A673 (cell line): ENCODE measurements at regions not wholly inside any gene's neighbourhood (a gene's known extent, or its start where the extent isn't known, plus 50 kb on each side); places are given as distances from the start of the nearest gene placed in this dataset.

Experiments
- EZH2 ChIP-seq: fragments of 200-600 bp; sonication (generic); IDR thresholded peaks from 2 replicates; pipeline ENCODE4 v1.6.1; 2017; ENCODE audit warnings: borderline replicate concordance, low read depth, mild to moderate bottlenecking, mixed read lengths, antibody characterized with exemption, low read length; ENCODE audit not compliant: poor library complexity, severe bottlenecking
- TF ChIP-seq, protein P1 (sequence below): fragments of 300-800, 200-600 bp; sonication (generic); conservative IDR thresholded peaks from 2 replicates; pipeline ENCODE4 v1.5.1; 2017; ENCODE audit warnings: low read depth, mild to moderate bottlenecking, antibody characterized with exemption, low read length, moderate library complexity, mixed read lengths

DNA sequence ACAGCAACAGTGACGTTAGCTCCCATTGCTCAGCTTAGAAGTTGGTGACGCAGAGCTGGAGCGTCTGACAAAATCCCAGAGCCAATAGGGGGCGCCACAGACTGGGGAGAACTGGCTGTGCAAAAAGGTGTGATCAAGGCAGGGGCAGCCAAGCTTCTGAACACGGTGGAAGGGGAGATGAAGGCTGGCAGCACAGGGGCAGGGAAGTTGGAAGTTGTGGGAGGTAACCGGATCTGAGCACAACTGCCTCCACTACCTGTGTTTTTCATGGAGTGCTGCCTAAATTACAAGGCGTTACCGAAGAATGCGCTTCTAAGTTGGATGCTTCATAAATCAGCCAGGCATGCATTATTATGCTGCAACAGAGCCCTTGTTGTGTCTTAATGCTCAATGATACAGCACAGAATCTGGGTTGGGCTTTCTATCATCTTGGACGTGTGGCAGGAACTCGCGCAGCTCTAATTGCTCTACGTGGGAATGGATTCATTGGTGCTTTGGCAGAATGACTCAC is 370.0 kb downstream of the SLC4A3 start:
- TF ChIP-seq, protein P1, sequence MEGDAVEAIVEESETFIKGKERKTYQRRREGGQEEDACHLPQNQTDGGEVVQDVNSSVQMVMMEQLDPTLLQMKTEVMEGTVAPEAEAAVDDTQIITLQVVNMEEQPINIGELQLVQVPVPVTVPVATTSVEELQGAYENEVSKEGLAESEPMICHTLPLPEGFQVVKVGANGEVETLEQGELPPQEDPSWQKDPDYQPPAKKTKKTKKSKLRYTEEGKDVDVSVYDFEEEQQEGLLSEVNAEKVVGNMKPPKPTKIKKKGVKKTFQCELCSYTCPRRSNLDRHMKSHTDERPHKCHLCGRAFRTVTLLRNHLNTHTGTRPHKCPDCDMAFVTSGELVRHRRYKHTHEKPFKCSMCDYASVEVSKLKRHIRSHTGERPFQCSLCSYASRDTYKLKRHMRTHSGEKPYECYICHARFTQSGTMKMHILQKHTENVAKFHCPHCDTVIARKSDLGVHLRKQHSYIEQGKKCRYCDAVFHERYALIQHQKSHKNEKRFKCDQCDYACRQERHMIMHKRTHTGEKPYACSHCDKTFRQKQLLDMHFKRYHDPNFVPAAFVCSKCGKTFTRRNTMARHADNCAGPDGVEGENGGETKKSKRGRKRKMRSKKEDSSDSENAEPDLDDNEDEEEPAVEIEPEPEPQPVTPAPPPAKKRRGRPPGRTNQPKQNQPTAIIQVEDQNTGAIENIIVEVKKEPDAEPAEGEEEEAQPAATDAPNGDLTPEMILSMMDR, result peak; percentile 88
- TF ChIP-seq EZH2, result no peak
